Stimulated activated memory B cell treated with anti-CD40 and anti-IgM and Interleukin-4, amounts not matched to agents 10 μg/mL and 1 μg/mL and 100 μg/mL, for 72 hours (primary cell): ENCODE measurements at regions not wholly inside any gene's neighbourhood (a gene's known extent, or its start where the extent isn't known, plus 50 kb on each side); places are given as distances from the start of the nearest gene placed in this dataset.
A peak's percentile ranks its signal among the peaks of the same experiment; 100 is the strongest.
"Not testable (repeated sequence)": the region's sequence is repeated elsewhere in the genome, so short reads cannot be mapped to it uniquely, and the experiment has no call there.

Experiments
- ATAC-seq: fragments of 150-1000 bp; cut with Tn5 transposase; 2 replicates; pipeline ENCODE4 v1.10.0; 2021
- H3K27ac Mint-ChIP-seq: one replicate; pipeline ENCODE4 v1.8.0; 2022; ENCODE audit warnings: mild to moderate bottlenecking, mixed read lengths
- H3K27me3 Mint-ChIP-seq: one replicate; pipeline ENCODE4 v1.8.0; 2022; ENCODE audit warnings: mixed read lengths
- H3K36me3 Mint-ChIP-seq: one replicate; pipeline ENCODE4 v1.8.0; 2022; ENCODE audit warnings: mixed read lengths
- H3K4me1 Mint-ChIP-seq: one replicate; pipeline ENCODE4 v1.8.0; 2022; ENCODE audit warnings: mixed read lengths
- H3K4me3 Mint-ChIP-seq: one replicate; pipeline ENCODE4 v1.8.0; 2022; ENCODE audit warnings: mild to moderate bottlenecking, moderate library complexity, mixed read lengths
- H3K9me3 Mint-ChIP-seq: one replicate; pipeline ENCODE4 v1.8.0; 2022; ENCODE audit warnings: mixed read lengths

DNA sequence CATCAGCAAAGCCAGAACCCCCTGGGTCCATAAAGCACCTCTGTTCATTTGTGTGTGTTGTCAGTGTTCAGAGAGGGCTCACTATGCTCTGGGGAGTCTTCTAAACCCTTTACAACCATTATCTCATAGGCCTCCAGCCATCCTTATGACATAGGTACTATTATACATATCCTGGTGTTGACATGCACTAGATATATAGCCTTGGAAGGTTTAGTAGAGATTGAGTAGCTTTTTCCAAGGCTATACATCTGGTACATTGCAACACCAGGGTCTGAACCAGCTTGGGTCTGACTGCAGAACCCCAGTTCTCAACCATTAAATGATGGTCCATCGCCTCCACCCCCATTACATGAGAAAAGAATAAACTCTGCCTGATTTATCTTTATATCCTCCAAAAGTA, 253.6 kb upstream of the MKLN1 start:
- no peak for ATAC-seq
- peaks cover 21% of the 10 kb centered on the region for H3K4me1 Mint-ChIP-seq
- H3K27me3 Mint-ChIP-seq, result no peaks in the 10 kb centered on the region
- H3K4me3 Mint-ChIP-seq, result no peak overlapping the region
- peaks cover 37% of the 10 kb centered on the region for H3K36me3 Mint-ChIP-seq
- H3K27ac Mint-ChIP-seq, result no peak overlapping the region
- no peaks in the 10 kb centered on the region for H3K9me3 Mint-ChIP-seq

DNA sequence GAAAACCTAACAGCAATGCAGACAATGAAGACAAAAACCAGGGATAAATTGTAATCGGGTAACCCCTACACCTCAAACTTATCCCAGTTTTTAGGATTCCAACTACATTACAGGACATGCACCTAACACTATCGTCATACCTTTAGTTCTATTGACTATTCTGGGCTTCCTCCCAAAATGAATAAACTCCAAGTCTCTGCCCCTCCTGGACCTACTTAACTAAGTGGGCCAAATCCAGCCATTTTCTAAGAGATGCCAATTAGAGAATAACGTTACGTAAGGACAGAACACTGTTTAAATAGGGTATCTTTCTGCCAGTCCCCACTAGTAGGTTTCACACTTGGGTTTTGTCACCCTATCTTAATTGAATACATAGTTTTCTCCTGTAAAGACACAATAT, 253.1 kb upstream of the MKLN1 start:
- Mint-ChIP-seq H3K27ac (no peak overlapping the region), H3K9me3 (no peaks in the 10 kb centered on the region), H3K27me3 (no peaks in the 10 kb centered on the region), H3K4me1 (peaks cover 16% of the 10 kb centered on the region), H3K36me3 (peaks cover 37% of the 10 kb centered on the region), H3K4me3 (no peak overlapping the region)
- ATAC-seq, result no peak

DNA sequence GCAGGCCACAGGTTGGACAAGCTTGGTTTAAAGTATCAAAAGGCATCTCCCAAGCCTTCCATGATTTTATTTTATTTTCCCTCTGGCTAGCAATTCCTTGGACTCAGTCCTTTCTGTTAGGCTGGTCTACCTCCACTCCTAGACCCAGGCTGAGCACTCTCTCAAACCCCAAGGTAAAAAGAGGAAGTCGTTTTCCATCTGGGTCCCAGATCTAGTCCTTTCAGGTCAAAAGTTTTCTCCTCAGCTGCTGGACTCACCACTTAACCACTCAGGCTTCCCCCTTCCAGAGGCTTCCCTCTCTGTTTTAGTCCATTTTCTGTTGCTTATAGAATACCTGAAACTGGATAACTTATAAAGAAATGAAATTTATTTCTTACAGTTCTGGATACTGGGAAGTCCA, 252.3 kb upstream of the MKLN1 start:
- Mint-ChIP-seq H3K4me1 (peaks cover 12% of the 10 kb centered on the region), H3K36me3 (peaks cover 37% of the 10 kb centered on the region), H3K9me3 (no peaks in the 10 kb centered on the region), H3K27ac (peak overlapping the region; percentile 51), H3K27me3 (no peaks in the 10 kb centered on the region), H3K4me3 (no peak overlapping the region)
- ATAC-seq, result no peak

DNA sequence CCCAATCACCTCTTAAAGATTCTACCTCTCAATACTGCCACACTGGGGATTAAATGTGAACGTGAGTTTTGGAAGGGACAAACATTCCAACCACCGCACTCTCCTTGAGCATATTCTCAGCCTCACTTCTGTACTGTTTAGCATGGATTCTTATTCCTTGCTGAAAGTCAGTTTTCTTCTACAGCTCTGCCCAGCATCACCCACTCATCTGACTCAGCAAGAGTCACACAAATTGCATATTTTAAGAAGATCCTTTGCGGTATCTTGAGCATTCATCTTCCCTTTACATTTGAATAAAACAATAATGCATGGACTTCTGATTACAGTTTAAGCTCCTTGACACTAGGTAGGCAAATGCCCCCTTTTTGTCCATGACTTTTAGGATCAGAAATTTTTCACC, 251.6 kb upstream of the MKLN1 start:
- peaks cover 37% of the 10 kb centered on the region for H3K36me3 Mint-ChIP-seq
- H3K27ac Mint-ChIP-seq, result peak overlapping the region; percentile 51
- no peak overlapping the region for H3K4me3 Mint-ChIP-seq

DNA sequence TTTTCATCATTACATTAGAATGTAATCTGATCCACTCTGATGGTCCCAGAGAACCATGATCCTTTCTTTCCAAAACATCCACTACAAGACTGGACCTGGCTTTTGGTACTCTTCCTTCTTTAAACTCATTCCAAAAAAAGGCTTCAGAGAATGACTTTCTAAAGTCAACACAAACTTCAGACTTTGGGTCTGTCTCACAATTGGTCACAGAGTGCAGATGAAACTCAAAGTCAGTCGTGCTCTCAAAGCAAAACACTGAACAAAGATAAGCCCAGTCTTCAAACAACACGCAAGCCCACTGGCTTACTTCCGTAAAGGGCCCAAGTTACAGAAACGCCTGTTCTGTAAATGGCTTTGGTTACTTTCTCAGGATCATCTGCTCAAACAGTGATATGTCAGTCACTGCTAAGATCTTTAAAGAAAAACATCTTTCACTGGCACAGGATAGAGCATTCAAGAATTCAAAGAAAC, 250.9 kb upstream of the MKLN1 start:
- H3K4me1 Mint-ChIP-seq, result peaks cover 12% of the 10 kb centered on the region
- H3K36me3 Mint-ChIP-seq, result peaks cover 37% of the 10 kb centered on the region
- no peaks in the 10 kb centered on the region for H3K9me3 Mint-ChIP-seq
- no peaks in the 10 kb centered on the region for H3K27me3 Mint-ChIP-seq
- ATAC-seq, result no peak
- H3K27ac Mint-ChIP-seq, result peak overlapping the region; percentile 51
- H3K4me3 Mint-ChIP-seq, result no peak overlapping the region

More for the DNA sequence above, 251.6 kb upstream of the MKLN1 start:
- no peaks in the 10 kb centered on the region for H3K27me3 Mint-ChIP-seq
- H3K9me3 Mint-ChIP-seq, result no peaks in the 10 kb centered on the region
- peaks cover 12% of the 10 kb centered on the region for H3K4me1 Mint-ChIP-seq
- ATAC-seq, result no peak

DNA sequence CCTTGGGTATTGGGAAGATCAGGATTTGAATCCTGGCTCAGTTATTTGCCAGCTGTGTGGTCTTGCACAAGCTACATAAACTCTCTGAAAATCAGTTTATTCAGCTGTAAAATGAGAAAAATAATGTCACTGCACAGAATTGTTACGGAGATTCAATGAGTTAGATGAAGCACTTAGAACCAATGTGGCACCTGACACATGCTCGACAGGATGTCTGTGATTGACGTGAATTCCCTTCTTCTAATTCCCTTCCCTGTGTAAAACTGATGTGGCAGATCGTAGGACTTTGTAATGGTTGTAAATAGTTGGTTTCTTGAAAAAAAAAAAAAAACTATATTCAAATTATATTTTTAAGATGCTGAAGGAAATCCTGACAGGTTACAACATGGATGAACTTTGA, 249.9 kb upstream of the MKLN1 start:
- peaks cover 44% of the 10 kb centered on the region for H3K36me3 Mint-ChIP-seq
- ATAC-seq, result no peak
- H3K9me3 Mint-ChIP-seq, result no peaks in the 10 kb centered on the region
- no peak overlapping the region for H3K27ac Mint-ChIP-seq
- H3K27me3 Mint-ChIP-seq, result no peaks in the 10 kb centered on the region
- no peak overlapping the region for H3K4me3 Mint-ChIP-seq
- peaks cover 11% of the 10 kb centered on the region for H3K4me1 Mint-ChIP-seq

DNA sequence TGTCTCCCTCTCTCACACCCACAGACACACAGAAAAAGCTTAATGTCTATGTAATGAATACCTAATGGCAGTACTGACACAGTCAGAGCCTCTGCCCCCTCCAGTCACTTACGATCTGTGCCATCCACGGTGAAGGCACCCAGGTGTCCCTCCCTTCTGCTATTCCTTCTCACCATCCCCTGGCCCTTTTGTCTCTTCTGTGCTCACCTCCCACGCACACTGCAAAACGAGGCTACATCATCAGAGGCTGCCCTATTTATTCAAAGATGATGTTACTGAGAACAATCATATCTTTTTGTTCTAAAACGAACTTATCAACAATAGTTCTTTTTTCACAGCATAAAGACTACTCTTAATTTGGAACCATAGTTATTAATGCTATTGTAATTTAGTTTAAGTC, 246.9 kb upstream of the MKLN1 start:
- H3K9me3 Mint-ChIP-seq, result peaks cover 3% of the 10 kb centered on the region
- H3K4me1 Mint-ChIP-seq, result peaks cover 23% of the 10 kb centered on the region
- no peak overlapping the region for H3K4me3 Mint-ChIP-seq
- ATAC-seq, result no peak
- H3K27ac Mint-ChIP-seq, result no peak overlapping the region
- peaks cover 39% of the 10 kb centered on the region for H3K36me3 Mint-ChIP-seq
- no peaks in the 10 kb centered on the region for H3K27me3 Mint-ChIP-seq

DNA sequence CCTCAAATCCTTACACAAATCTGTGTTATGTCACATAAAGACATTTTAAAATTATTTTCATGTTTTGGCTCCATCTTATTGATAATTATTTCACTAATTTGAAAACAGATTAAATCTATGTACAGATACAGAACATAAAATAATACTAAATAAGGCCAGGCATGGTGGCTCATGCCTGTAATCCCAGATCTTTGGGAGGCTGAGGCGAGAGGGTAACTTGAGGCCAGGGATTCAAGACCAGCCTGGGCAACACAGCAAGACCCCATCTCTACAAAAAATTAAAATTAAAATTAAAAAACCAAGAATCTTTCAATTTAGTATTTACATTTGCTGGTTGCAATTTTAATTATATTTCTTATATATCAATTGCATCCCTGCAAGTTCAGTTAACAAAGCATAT, 246.4 kb upstream of the MKLN1 start:
- H3K27ac Mint-ChIP-seq, result no peak overlapping the region
- H3K4me1 Mint-ChIP-seq, result peaks cover 23% of the 10 kb centered on the region
- no peak for ATAC-seq
- H3K36me3 Mint-ChIP-seq, result peaks cover 34% of the 10 kb centered on the region
- no peak overlapping the region for H3K4me3 Mint-ChIP-seq
- no peaks in the 10 kb centered on the region for H3K27me3 Mint-ChIP-seq
- peaks cover 3% of the 10 kb centered on the region for H3K9me3 Mint-ChIP-seq

DNA sequence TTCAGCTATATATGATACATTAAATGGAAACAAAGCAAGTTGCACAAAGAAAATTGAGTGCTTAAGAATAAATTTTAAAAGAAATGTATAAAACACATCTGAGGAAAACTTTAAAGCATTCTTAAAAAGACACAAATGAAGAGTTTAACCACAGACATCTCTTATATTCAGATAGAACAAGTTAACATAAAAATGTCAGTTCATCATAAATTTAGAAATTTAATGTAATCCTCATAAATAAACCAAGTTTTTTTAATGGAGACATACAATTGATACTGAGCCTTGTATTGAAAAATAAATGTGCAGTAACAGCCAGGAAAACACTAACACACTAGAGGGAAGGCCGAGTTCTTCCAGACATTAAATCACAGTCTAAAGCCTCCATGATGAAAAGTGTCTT, 243.9 kb upstream of the MKLN1 start:
- Mint-ChIP-seq H3K4me1 (peaks cover 31% of the 10 kb centered on the region), H3K27me3 (no peaks in the 10 kb centered on the region), H3K36me3 (peaks cover 33% of the 10 kb centered on the region), H3K9me3 (peaks cover 3% of the 10 kb centered on the region), H3K4me3 (no peak overlapping the region), H3K27ac (no peak overlapping the region)
- ATAC-seq, result no peak

DNA sequence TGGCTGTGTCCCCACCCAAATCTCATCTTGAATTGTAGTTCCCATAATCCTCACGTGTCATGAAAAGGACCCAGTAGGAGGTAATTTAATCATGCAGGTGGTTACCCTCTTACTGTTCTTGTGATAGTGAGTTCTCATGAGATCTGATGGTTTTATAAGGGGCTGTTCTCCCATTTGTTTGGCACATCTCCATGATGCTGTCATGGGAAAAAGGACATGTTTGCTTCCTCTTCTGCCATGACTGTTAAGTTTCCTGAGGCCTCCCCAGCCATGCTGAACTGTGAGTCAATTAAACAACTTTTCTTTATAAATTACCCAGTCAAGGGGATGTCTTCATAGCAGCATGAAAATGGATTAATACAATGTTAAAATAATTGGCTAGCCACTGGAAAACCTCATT, 243.3 kb upstream of the MKLN1 start:
- H3K4me3 Mint-ChIP-seq, H3K9me3 Mint-ChIP-seq, ATAC-seq, H3K27me3 Mint-ChIP-seq: not testable (repeated sequence)
- Mint-ChIP-seq H3K4me1 (peaks cover 34% of the 10 kb centered on the region), H3K27ac (peak overlapping the region; percentile 46), H3K36me3 (peaks cover 36% of the 10 kb centered on the region)

DNA sequence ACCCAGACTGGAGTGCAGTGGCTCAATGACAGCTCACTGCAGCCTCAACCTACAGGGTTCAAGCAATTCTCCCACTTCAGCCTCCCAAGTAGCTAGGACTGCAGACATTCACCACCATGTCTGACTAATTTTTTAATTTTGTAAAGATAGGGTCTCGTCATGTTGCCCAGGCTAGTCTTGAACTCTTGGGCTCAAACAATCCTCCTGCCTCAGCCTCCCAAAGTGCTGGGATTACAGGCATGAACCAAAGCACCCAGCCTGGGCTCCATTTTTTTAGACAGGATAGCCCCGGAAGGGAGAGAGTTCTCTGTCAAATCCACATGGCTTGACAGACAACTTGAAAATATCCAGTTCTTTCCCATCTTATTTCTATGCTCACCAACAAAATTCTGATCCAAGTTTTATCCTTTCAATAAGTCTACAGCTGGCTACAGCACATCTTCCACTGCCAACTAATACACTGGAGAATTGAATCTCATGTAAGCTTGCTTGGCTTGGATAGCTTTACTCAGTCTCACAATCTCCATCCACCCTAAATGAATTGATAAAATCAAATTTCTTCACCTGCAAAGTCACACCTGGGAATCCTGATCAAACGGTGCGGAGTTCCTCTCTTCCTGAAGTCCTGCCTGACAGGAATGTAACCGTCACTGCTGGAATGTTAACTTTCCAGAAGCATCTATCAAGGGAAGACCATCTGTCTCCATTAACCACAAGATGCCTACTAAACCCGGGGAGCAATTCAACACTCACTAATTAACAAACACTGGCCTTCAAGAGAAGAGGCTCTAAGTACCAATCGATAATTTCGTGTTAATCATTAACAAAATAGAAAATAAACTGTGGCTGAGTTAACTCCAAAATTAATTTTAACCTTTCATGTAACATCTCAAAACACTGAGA, 239.7 kb upstream of the MKLN1 start:
- Mint-ChIP-seq H3K4me3 (no peak overlapping the region), H3K4me1 (peaks cover 62% of the 10 kb centered on the region), H3K9me3 (peaks cover 3% of the 10 kb centered on the region), H3K27ac (no peak overlapping the region), H3K27me3 (no peaks in the 10 kb centered on the region), H3K36me3 (peaks cover 43% of the 10 kb centered on the region)
- ATAC-seq, result no peak

DNA sequence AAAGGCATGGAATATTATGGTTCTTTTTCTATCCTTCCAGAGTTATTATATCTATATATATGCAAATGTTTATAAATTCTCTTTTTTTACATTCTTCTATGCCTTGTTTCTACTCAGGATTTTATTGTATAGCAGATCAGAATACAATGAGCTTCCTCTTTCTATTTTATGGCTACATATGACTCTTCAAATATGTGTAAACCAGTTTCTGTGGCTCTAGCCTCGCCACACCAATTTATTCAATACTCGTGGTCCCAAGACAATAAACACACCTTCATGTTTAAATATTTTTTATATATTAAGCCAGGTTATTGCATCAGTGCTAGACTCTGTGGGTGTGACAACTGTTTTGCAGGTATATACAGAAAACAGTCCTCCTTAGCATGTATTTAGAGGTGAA, 237.5 kb upstream of the MKLN1 start:
- H3K36me3 Mint-ChIP-seq, result peaks cover 45% of the 10 kb centered on the region
- H3K4me1 Mint-ChIP-seq, result peaks cover 70% of the 10 kb centered on the region
- no peaks in the 10 kb centered on the region for H3K9me3 Mint-ChIP-seq
- H3K27ac Mint-ChIP-seq, result no peak overlapping the region
- no peak overlapping the region for H3K4me3 Mint-ChIP-seq
- no peak for ATAC-seq
- H3K27me3 Mint-ChIP-seq, result no peaks in the 10 kb centered on the region

DNA sequence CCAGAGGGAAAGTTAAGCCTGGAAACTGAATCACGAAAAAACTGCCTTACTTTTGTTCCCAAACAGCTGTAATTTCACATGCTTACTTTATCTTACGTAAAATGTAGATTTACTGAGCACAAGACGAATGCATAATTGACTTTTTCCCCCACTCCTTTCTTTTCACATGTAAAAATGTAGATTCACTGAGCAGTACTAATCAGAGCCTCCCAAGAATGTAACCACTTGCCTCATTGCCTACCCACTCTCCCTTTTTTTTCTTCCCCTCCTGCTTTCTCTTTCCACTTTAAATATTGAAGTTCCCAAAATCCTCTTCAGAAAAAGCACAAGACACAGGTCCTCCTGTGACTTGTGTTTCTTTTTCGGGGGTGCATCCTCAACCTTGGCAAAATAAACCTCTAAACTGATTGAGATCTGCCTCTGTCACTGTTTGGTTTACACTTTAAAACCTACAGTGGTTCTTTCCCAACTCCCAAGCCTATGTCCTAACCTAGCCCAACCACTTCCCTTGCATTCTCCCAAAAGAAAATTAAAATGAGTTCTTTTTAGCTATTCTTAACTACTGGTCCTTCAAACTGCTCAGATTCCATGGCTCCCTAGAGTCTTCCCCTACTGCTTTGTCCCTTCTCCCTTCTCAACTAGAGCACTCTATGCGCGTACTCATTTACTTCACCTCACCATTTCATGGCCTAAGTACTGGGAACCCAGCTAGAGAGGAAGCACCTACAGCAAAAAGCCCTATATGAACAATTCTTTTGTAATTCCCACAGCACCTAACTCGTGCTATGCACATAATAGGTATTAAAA, 236.6 kb upstream of the MKLN1 start:
- no peak overlapping the region for H3K4me3 Mint-ChIP-seq
- peaks cover 39% of the 10 kb centered on the region for H3K36me3 Mint-ChIP-seq
- no peaks in the 10 kb centered on the region for H3K9me3 Mint-ChIP-seq
- ATAC-seq, result no peak
- peaks cover 73% of the 10 kb centered on the region for H3K4me1 Mint-ChIP-seq
- H3K27me3 Mint-ChIP-seq, result no peaks in the 10 kb centered on the region
- H3K27ac Mint-ChIP-seq, result peak overlapping the region; percentile 14

DNA sequence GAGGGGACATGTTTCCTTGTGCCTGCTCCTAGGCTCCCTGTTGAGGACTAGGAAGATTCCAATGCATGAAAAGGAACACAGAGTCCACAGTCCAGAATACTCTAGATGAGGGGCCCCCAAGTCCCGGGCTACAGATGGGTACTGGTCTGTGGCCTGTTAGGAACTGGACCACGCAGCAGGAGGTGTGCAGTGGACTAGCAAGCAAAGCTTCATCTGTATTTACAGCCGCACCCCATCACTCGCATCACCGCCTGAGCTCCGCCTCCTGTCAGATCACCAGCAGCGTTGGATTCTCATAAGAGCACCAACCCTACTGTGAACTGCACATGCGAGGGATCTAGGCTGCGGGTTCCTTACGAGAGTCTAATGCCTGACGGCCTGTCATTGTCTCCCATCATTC, 233.0 kb upstream of the MKLN1 start:
- Mint-ChIP-seq H3K9me3 (no peaks in the 10 kb centered on the region), H3K4me3 (no peak overlapping the region), H3K27ac (no peak overlapping the region), H3K27me3 (no peaks in the 10 kb centered on the region), H3K36me3 (peaks cover 44% of the 10 kb centered on the region), H3K4me1 (peaks cover 90% of the 10 kb centered on the region)
- ATAC-seq, result no peak

DNA sequence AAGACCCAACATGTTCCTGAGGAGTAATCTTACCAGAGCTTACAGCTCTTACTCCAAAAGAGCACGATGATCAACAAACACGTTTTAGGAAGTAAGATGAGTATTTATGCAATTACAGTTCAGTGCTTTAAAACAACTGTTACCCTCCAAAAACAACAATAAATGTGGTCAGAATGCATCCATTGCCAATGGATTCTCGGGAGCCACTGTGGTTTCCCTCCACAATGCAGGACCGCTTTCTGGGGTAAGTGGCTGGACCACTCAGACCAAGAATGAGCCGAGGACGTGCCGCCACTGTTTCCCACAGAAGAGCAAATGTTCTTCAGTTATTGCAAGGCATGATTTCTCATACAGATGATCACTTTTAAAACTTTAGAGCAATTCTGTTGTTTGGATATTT, 232.3 kb upstream of the MKLN1 start:
- no peaks in the 10 kb centered on the region for H3K27me3 Mint-ChIP-seq
- H3K4me3 Mint-ChIP-seq, result no peak overlapping the region
- no peak overlapping the region for H3K27ac Mint-ChIP-seq
- ATAC-seq, result no peak
- H3K4me1 Mint-ChIP-seq, result peaks cover 90% of the 10 kb centered on the region
- no peaks in the 10 kb centered on the region for H3K9me3 Mint-ChIP-seq
- peaks cover 46% of the 10 kb centered on the region for H3K36me3 Mint-ChIP-seq
